Thyroid gland (tissue), 4 donors: ENCODE measurements at regions not wholly inside any gene's neighbourhood (a gene's known extent, or its start where the extent isn't known, plus 50 kb on each side); places are given as distances from the start of the nearest gene placed in this dataset.

Source experiments
- DNase-seq, 2 donors: peaks; one replicate each; pipeline ENCODE4 v3.0.0-alpha.2; 2019
- H3K27ac ChIP-seq, 3 donors: fragments of 200-600 bp; sonication (generic); 1 replicate in 2 of 3; 2 replicates in 1 of 3; pipeline ENCODE4 v1.5.1; 2016 to 2019; ENCODE audit warnings: mild to moderate bottlenecking in 1 of 3, moderate library complexity in 1 of 3
- H3K27me3 ChIP-seq: fragments of 200-600 bp; sonication (generic); one replicate; pipeline ENCODE4 v1.5.1; 2019
- H3K36me3 ChIP-seq, 2 donors: fragments of 200-600 bp; sonication (generic); one replicate each; pipeline ENCODE4 v1.5.1; 2016 to 2019
- H3K4me1 ChIP-seq, 2 donors: fragments of 200-600 bp; sonication (generic); one replicate each; pipeline ENCODE4 v1.5.1; 2017 to 2019
- H3K4me3 ChIP-seq, 3 donors: fragments of 200-600 bp; sonication (generic); replicated peaks in 1 of 3; 1 replicate in 2 of 3; 2 replicates in 1 of 3; pipeline ENCODE4 v1.5.1; 2016; ENCODE audit warnings: mild to moderate bottlenecking in 1 of 3
- H3K9me3 ChIP-seq: fragments of 200-600 bp; sonication (generic); one replicate; pipeline ENCODE4 v1.5.1; 2017
- CTCF ChIP-seq, 6 experiments: fragments of 200-600 bp in 3 of 6; fragments of 450-650 bp in 3 of 6; sonication (generic) in 3 of 6; IDR thresholded peaks; one replicate each; pipeline ENCODE4 v1.5.1; 2016 to 2019; ENCODE audit warnings: antibody characterized with exemption in 6 of 6, mild to moderate bottlenecking in 2 of 6, inconsistent platforms in 1 of 6, moderate library complexity in 1 of 6
- POLR2A ChIP-seq, 2 donors: fragments of 450-650 bp; IDR thresholded peaks; one replicate each; pipeline ENCODE4 v1.6.1; 2017; ENCODE audit warnings: antibody characterized with exemption in 2 of 2, mild to moderate bottlenecking in 2 of 2, moderate library complexity in 1 of 2
- WGBS, 2 donors: methylation state at CpG; one replicate each; pipeline ENCODE4 v1.1.5; 2017; 5-methylcytosine and 5-hydroxymethylcytosine counted together
- intact Hi-C: fragments of 100-400 bp; cut with DNase I; formaldehyde crosslinking; loops from one replicate; pipeline ENCODE4 v1.15.1; 2023

GRCh38 chr20:61173961-61174725, 77.9 kb upstream of the CDH4 start:
- Histone ChIP-seq H3K4me1 (no peaks in the 10 kb centered on the region), H3K9me3 (no peaks in the 10 kb centered on the region), H3K4me3 (no peak overlapping the region), H3K27me3 (no peaks in the 10 kb centered on the region), H3K27ac (no peak overlapping the region), H3K36me3 (no peaks in the 10 kb centered on the region)
- intact Hi-C loops, result no loop called here
- DNase-seq, result no peak
- no peak for TF ChIP-seq CTCF (IDR thresholded peaks at IDR 0.05)
- no peak for TF ChIP-seq POLR2A (IDR thresholded peaks at IDR 0.05)
- 80 to 97% methylated on average over 2 to 3 of the region's 4 CpGs for WGBS, 2 donors

GRCh38 chr20:61176874-61177273, 75.2 kb upstream of the CDH4 start:
- intact Hi-C loops, result no loop called here
- H3K4me3 ChIP-seq, result no peak overlapping the region
- TF ChIP-seq CTCF (IDR thresholded peaks at IDR 0.05), result no peak
- no peak for TF ChIP-seq POLR2A (IDR thresholded peaks at IDR 0.05)
- no peaks in the 10 kb centered on the region for H3K4me1 ChIP-seq
- H3K27ac ChIP-seq, result no peak overlapping the region
- 72 to 81% methylated on average over 1 of the region's 1 CpG for WGBS, 2 donors
- no peaks in the 10 kb centered on the region for H3K27me3 ChIP-seq
- H3K36me3 ChIP-seq, result no peaks in the 10 kb centered on the region
- DNase-seq, result no peak
- no peaks in the 10 kb centered on the region for H3K9me3 ChIP-seq

GRCh38 chr20:61178551-61179071, 73.5 kb upstream of the CDH4 start:
- Histone ChIP-seq H3K36me3 (no peaks in the 10 kb centered on the region), H3K27ac (no peak overlapping the region), H3K27me3 (no peaks in the 10 kb centered on the region), H3K4me3 (no peak overlapping the region), H3K4me1 (no peaks in the 10 kb centered on the region), H3K9me3 (no peaks in the 10 kb centered on the region)
- DNase-seq, result no peak
- 42 to 47% methylated on average over 6 of the region's 6 CpGs for WGBS, 2 donors
- TF ChIP-seq POLR2A (IDR thresholded peaks at IDR 0.05), result no peak
- TF ChIP-seq CTCF (IDR thresholded peaks at IDR 0.05), result no peak
- intact Hi-C loops, result no loop called here

- DNase-seq, result no peak
- Histone ChIP-seq H3K4me1 (no peaks in the 10 kb centered on the region), H3K4me3 (no peak overlapping the region), H3K9me3 (no peaks in the 10 kb centered on the region), H3K36me3 (no peaks in the 10 kb centered on the region), H3K27me3 (no peaks in the 10 kb centered on the region), H3K27ac (no peak overlapping the region)
- intact Hi-C loops, result no loop called here
- TF ChIP-seq CTCF (IDR thresholded peaks at IDR 0.05) (no peak), POLR2A (IDR thresholded peaks at IDR 0.05) (no peak)
- 73 to 77% methylated on average over 5 to 9 of the region's 9 CpGs for WGBS, 2 donors
These were observed 67.9 kb upstream of the CDH4 start for GRCh38 chr20:61184194-61184593.

- no peaks in the 10 kb centered on the region for H3K27me3 ChIP-seq
- no peaks in the 10 kb centered on the region for H3K36me3 ChIP-seq
- H3K4me1 ChIP-seq, result no peaks in the 10 kb centered on the region
- intact Hi-C loops, result no loop called here
- no peak overlapping the region for H3K27ac ChIP-seq
- TF ChIP-seq CTCF (IDR thresholded peaks at IDR 0.05), result no peak
- no peak for TF ChIP-seq POLR2A (IDR thresholded peaks at IDR 0.05)
- no peaks in the 10 kb centered on the region for H3K9me3 ChIP-seq
- WGBS, 2 donors, result 76 to 81% methylated on average over 7 of the region's 7 CpGs
- no peak for DNase-seq
- H3K4me3 ChIP-seq, result no peak overlapping the region
These were observed 66.9 kb upstream of the CDH4 start for GRCh38 chr20:61185181-61185580.
